ENCODE measurements at regions not wholly inside any gene's neighbourhood (a gene's known extent, or its start where the extent isn't known, plus 50 kb on each side); places are given as distances from the start of the nearest gene placed in this dataset.

DNA sequence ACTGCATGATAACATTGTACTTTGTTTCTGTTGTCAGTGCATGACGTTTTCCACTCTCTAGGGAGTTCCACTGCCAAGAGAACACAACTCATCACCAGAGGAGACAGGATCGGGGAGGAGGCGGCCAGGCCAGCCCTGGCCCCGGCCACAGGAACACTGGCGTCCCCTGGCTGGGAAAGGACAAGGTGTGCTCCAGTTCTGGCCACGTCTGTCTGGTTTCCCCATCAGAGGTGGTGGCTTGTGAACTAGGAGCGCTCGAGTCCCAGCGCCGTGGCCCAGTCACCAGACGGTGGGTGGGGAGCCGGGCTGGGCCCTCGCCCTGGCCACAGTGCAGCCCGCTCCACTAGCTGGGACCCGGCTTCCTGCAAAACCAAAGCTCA is 211.9 kb upstream of the IRX4 start:
- H2AFZ ChIP-seq (replicated peaks): no peak overlapping the region
- Mint-ChIP-seq H3K36me3 (peaks cover under 1% of the 10 kb centered on the region), H3K9me3 (peaks cover 2% of the 10 kb centered on the region), H3K4me1 (peaks cover 9% of the 10 kb centered on the region), H3K4me3 (no peak overlapping the region), H3K27me3 (ENCODE audit: insufficient read depth, low read depth) (peaks cover 5% of the 10 kb centered on the region), H3K27ac (no peak overlapping the region)
- no peak overlapping the region for H3K27ac ChIP-seq
- no peak overlapping the region for H3K4me3 ChIP-seq
- no peaks in the 10 kb centered on the region for H3F3A ChIP-seq (ENCODE audit: low read depth)
- no peaks in the 10 kb centered on the region for H3K79me2 ChIP-seq (ENCODE audit: low read depth)
- no peaks in the 10 kb centered on the region for H3K36me3 ChIP-seq
- no peaks in the 10 kb centered on the region for H3K4me1 ChIP-seq
- TF ChIP-seq, protein P1, sequence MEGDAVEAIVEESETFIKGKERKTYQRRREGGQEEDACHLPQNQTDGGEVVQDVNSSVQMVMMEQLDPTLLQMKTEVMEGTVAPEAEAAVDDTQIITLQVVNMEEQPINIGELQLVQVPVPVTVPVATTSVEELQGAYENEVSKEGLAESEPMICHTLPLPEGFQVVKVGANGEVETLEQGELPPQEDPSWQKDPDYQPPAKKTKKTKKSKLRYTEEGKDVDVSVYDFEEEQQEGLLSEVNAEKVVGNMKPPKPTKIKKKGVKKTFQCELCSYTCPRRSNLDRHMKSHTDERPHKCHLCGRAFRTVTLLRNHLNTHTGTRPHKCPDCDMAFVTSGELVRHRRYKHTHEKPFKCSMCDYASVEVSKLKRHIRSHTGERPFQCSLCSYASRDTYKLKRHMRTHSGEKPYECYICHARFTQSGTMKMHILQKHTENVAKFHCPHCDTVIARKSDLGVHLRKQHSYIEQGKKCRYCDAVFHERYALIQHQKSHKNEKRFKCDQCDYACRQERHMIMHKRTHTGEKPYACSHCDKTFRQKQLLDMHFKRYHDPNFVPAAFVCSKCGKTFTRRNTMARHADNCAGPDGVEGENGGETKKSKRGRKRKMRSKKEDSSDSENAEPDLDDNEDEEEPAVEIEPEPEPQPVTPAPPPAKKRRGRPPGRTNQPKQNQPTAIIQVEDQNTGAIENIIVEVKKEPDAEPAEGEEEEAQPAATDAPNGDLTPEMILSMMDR (IDR thresholded peaks at IDR 0.05): no peak
- no peak for TF ChIP-seq EZH2phosphoT487 (IDR thresholded peaks at IDR 0.05)
- no peak for TF ChIP-seq EZH2 (IDR thresholded peaks at IDR 0.05)
- H3K9me3 ChIP-seq (ENCODE audit: low read depth): no peaks in the 10 kb centered on the region
- no peak for DNase-seq (ENCODE audit: low spot score)
- no peaks in the 10 kb centered on the region for H3K27me3 ChIP-seq
- no peaks in the 10 kb centered on the region for H4K20me1 ChIP-seq (ENCODE audit: low read depth)
- no peak overlapping the region for H3K9ac ChIP-seq
- no peak overlapping the region for H3K4me2 ChIP-seq

- no peak overlapping the region for H3K4me2 ChIP-seq
- H3K4me1 ChIP-seq: no peaks in the 10 kb centered on the region
- DNase-seq (ENCODE audit: low spot score): no peak
- TF ChIP-seq, protein P1 (IDR thresholded peaks at IDR 0.05): no peak
- Mint-ChIP-seq H3K4me1 (peaks cover 9% of the 10 kb centered on the region), H3K9me3 (peaks cover 2% of the 10 kb centered on the region), H3K27ac (no peak overlapping the region), H3K27me3 (ENCODE audit: insufficient read depth, low read depth) (peaks cover 5% of the 10 kb centered on the region), H3K36me3 (no peaks in the 10 kb centered on the region), H3K4me3 (no peak overlapping the region)
- H3F3A ChIP-seq (ENCODE audit: low read depth): no peaks in the 10 kb centered on the region
- H2AFZ ChIP-seq (replicated peaks): no peak overlapping the region
- H4K20me1 ChIP-seq (ENCODE audit: low read depth): no peaks in the 10 kb centered on the region
- no peak overlapping the region for H3K27ac ChIP-seq
- no peaks in the 10 kb centered on the region for H3K9me3 ChIP-seq (ENCODE audit: low read depth)
- no peak overlapping the region for H3K9ac ChIP-seq
- no peaks in the 10 kb centered on the region for H3K36me3 ChIP-seq
- no peak overlapping the region for H3K4me3 ChIP-seq
- H3K27me3 ChIP-seq: no peaks in the 10 kb centered on the region
- no peaks in the 10 kb centered on the region for H3K79me2 ChIP-seq (ENCODE audit: low read depth)
Measured at GRCh38 chr5:2093859-2094615, 211.3 kb upstream of the IRX4 start.

- peaks cover 2% of the 10 kb centered on the region for H3K9me3 Mint-ChIP-seq
- H3K4me1 ChIP-seq: no peaks in the 10 kb centered on the region
- no peaks in the 10 kb centered on the region for H3F3A ChIP-seq (ENCODE audit: low read depth)
- no peaks in the 10 kb centered on the region for H4K20me1 ChIP-seq (ENCODE audit: low read depth)
- H3K27me3 ChIP-seq: no peaks in the 10 kb centered on the region
- H3K36me3 Mint-ChIP-seq: no peaks in the 10 kb centered on the region
- H3K9me3 ChIP-seq (ENCODE audit: low read depth): no peaks in the 10 kb centered on the region
- no peak overlapping the region for H3K27ac Mint-ChIP-seq
- H2AFZ ChIP-seq (replicated peaks): no peak overlapping the region
- no peak overlapping the region for H3K4me3 Mint-ChIP-seq
- H3K27me3 Mint-ChIP-seq (ENCODE audit: insufficient read depth, low read depth): peaks cover 6% of the 10 kb centered on the region
- peaks cover 11% of the 10 kb centered on the region for H3K4me1 Mint-ChIP-seq
- H3K79me2 ChIP-seq (ENCODE audit: low read depth): no peaks in the 10 kb centered on the region
- no peaks in the 10 kb centered on the region for H3K36me3 ChIP-seq
- H3K9ac ChIP-seq: no peak overlapping the region
- DNase-seq (ENCODE audit: low spot score): no peak
- TF ChIP-seq, protein P1 (IDR thresholded peaks at IDR 0.05): no peak
- TF ChIP-seq EZH2 (IDR thresholded peaks at IDR 0.05) (no peak), EZH2phosphoT487 (IDR thresholded peaks at IDR 0.05) (no peak)
- no peak overlapping the region for H3K4me3 ChIP-seq
- no peak overlapping the region for H3K4me2 ChIP-seq
- no peak overlapping the region for H3K27ac ChIP-seq
Measured at GRCh38 chr5:2091921-2092320, 209.2 kb upstream of the IRX4 start.

Data from neural progenitor cell (in vitro differentiated cells).